ENCODE measurements at regions not wholly inside any gene's neighbourhood (a gene's known extent, or its start where the extent isn't known, plus 50 kb on each side); places are given as distances from the start of the nearest gene placed in this dataset.

GRCh38 chr15:67979281-67979680 lies 74.8 kb upstream of the PIAS1 start:
- no peak for DNase-seq (ENCODE audit: low spot score in 2 of 2)
- TF ChIP-seq CTCF (IDR thresholded peaks at IDR 0.05), result no peak
- TF ChIP-seq POLR2A (IDR thresholded peaks at IDR 0.05), result no peak
- TF ChIP-seq POLR2AphosphoS5 (IDR thresholded peaks at IDR 0.05), result no peak
- Histone ChIP-seq H3K4me1 (no peaks in the 10 kb centered on the region), H3K27ac (no peak overlapping the region), H3K27me3 (no peaks in the 10 kb centered on the region), H3K36me3 (no peaks in the 10 kb centered on the region), H3K9me3 (no peaks in the 10 kb centered on the region), H3K4me3 (no peak overlapping the region)
- intact Hi-C loops (cut with DNase I; ENCODE audit: low total_unique reads), result no loop called here

DNA sequence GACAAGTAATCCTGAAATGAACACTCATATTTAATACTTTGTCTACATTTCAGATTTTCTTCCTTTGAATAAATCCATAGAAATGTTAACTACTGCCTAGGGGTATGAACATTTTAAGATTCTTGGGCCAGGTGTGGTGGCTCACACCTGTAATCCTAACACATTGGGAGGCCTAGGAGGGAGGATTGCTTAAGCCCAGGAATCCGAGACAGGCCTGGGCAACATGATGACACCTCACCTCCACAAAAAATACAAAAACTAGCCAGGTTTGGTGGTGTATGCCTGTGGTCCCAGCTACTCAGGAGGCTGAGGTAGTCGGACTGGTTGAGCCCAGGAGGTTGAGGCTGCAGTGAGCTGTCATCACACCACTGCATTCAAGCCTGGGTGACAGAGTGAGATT lies 73.9 kb upstream of the PIAS1 start:
- no peaks in the 10 kb centered on the region for H3K4me1 ChIP-seq
- no peak for DNase-seq (ENCODE audit: low spot score in 2 of 2)
- H3K27me3 ChIP-seq, result no peaks in the 10 kb centered on the region
- no peak overlapping the region for H3K27ac ChIP-seq
- H3K9me3 ChIP-seq, result no peaks in the 10 kb centered on the region
- H3K36me3 ChIP-seq, result no peaks in the 10 kb centered on the region
- intact Hi-C loops (cut with DNase I; ENCODE audit: low total_unique reads), result no loop called here
- no peak overlapping the region for H3K4me3 ChIP-seq
- TF ChIP-seq CTCF (IDR thresholded peaks at IDR 0.05), result no peak
- TF ChIP-seq POLR2AphosphoS5 (IDR thresholded peaks at IDR 0.05), result no peak
- TF ChIP-seq POLR2A (IDR thresholded peaks at IDR 0.05), result no peak

GRCh38 chr15:67980773-67981685 lies 73.1 kb upstream of the PIAS1 start:
- H3K27ac ChIP-seq, result no peak overlapping the region
- intact Hi-C loops (cut with DNase I; ENCODE audit: low total_unique reads), result no loop called here
- no peaks in the 10 kb centered on the region for H3K4me1 ChIP-seq
- no peaks in the 10 kb centered on the region for H3K36me3 ChIP-seq
- H3K4me3 ChIP-seq, result no peak overlapping the region
- H3K9me3 ChIP-seq, result no peaks in the 10 kb centered on the region
- H3K27me3 ChIP-seq, result no peaks in the 10 kb centered on the region
- DNase-seq (ENCODE audit: low spot score in 2 of 2), result no peak
- no peak for TF ChIP-seq POLR2AphosphoS5 (IDR thresholded peaks at IDR 0.05)
- TF ChIP-seq POLR2A (IDR thresholded peaks at IDR 0.05), result no peak
- no peak for TF ChIP-seq CTCF (IDR thresholded peaks at IDR 0.05)

- H3K4me3 ChIP-seq, result no peak overlapping the region
- no peaks in the 10 kb centered on the region for H3K36me3 ChIP-seq
- H3K9me3 ChIP-seq, result no peaks in the 10 kb centered on the region
- H3K27ac ChIP-seq, result no peak overlapping the region
- no peaks in the 10 kb centered on the region for H3K4me1 ChIP-seq
- H3K27me3 ChIP-seq, result no peaks in the 10 kb centered on the region
- TF ChIP-seq POLR2AphosphoS5 (IDR thresholded peaks at IDR 0.05) (no peak), CTCF (IDR thresholded peaks at IDR 0.05) (no peak), POLR2A (IDR thresholded peaks at IDR 0.05) (no peak)
- DNase-seq (ENCODE audit: low spot score in 2 of 2), result no peak
- intact Hi-C loops (cut with DNase I; ENCODE audit: low total_unique reads), result no loop called here
These were observed 72.3 kb upstream of the PIAS1 start for GRCh38 chr15:67981848-67982247.

DNA sequence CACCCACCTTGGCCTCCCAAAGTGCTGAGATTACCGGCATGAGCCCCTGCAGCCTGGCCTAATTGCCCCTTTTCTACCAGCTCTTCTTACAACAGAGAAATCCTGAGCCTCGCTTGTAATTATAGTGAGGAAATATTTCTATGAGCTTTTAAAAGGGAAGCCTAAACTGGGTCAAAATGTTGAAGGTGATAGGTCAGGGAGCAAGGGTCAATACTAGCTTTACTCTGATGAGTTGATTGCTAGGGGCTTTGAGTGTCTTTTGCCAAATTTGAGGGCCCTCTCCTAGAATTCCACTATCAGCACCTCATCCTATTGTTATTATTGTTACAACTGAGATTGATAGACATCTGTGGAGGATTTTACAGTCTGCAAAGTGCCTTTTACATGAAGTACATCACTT lies 62.4 kb upstream of the PIAS1 start:
- Histone ChIP-seq H3K9me3 (no peaks in the 10 kb centered on the region), H3K36me3 (no peaks in the 10 kb centered on the region), H3K27ac (no peak overlapping the region), H3K4me1 (no peaks in the 10 kb centered on the region), H3K27me3 (no peaks in the 10 kb centered on the region), H3K4me3 (no peak overlapping the region)
- intact Hi-C loops (cut with DNase I; ENCODE audit: low total_unique reads), result no loop called here
- TF ChIP-seq POLR2AphosphoS5 (IDR thresholded peaks at IDR 0.05), result no peak
- TF ChIP-seq CTCF (IDR thresholded peaks at IDR 0.05), result no peak
- no peak for TF ChIP-seq POLR2A (IDR thresholded peaks at IDR 0.05)
- no peak for DNase-seq (ENCODE audit: low spot score in 2 of 2)

Data from breast epithelium (tissue), 4 donors.